Ureter (tissue), 1 donor: ENCODE measurements at regions not wholly inside any gene's neighbourhood (a gene's known extent, or its start where the extent isn't known, plus 50 kb on each side); places are given as distances from the start of the nearest gene placed in this dataset.
"Not testable (repeated sequence)": the region's sequence is repeated elsewhere in the genome, so short reads cannot be mapped to it uniquely, and the experiment has no call there.

Experiments
- DNase-seq: peaks from one replicate; pipeline ENCODE4 v3.0.0-alpha.2; 2020; ENCODE audit warnings: low spot score
- donor health status: DM: yes; HTN: yes; CAD: no.

DNA sequence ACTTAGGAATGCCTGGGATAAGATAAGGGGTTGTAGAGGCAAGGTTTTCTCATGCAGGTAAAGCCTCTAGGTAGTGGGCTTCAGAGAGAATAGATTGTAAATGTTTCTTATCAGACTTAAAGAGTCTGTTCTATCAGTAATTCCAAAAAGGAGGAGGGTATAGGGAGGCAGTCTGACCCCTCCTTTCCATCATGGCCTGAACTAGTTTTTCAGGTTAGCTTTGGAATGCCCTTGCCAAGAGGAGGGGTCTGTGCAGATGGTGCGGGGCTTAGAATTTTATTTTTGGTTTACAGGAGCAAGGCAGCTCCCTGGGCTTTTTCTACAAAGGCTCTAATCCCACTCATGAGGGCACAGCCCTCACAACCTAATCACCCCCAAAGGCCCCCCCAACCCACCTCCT is 135.0 kb downstream of the B3GNT2 start:
- no peak for DNase-seq

DNA sequence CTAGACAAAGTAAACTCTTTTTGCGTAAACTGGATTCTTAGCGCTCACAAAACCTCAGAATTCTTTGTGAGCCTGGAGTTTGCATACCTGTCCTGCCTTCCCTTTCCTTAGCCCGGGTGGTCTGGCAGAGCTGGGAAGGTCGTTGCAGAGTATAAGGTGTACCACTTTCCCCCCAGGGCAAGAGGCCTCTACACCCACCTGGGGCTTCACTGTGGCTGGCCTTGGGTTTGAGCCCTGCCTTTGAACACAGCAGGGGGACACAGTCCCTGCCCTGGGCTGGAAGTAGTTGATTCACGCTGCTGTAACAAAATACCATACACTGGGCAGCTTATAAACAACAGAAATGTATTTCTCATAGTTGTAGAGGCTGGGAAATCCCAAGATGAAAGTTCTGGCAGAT is 133.9 kb downstream of the B3GNT2 start:
- DNase-seq: no peak

DNA sequence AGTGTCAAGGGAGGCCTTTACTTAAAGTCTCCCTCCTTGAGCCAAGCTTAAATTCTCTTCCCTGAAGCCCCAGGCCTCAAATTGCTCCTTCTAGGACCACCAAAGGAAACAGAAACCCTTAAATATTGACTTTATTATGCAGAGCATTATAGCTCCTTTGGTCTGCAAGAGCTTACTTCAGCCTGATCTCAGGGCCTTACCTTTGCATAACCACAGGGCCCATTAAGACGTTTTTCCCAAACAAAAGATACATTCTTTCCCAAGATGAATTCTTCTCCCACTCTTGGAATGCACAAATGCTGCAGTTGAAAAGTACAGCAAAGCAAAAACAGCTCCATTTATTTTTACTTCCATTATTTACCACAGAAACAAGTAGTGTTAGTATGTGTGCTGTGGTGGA is 130.8 kb downstream of the B3GNT2 start:
- DNase-seq: no peak

DNA sequence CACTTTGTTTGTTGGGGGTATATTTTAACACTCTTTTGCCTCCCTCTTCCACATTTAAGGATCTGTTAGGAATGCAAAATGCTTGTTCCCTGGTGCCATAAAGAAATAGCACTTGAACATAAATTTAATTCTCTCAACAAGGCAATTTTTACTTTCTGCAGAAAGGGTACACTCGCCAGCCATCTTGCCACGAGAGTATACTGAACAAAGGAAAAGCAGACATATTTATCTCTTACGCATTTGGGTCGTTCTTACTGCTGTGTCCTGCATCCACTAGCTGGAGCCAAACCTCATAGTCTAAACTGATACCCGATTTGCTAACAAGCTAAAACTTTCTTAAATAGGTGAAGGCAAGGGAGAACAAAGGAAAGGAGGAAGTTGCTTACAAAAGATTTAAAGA is 129.5 kb downstream of the B3GNT2 start:
- no peak for DNase-seq

DNA sequence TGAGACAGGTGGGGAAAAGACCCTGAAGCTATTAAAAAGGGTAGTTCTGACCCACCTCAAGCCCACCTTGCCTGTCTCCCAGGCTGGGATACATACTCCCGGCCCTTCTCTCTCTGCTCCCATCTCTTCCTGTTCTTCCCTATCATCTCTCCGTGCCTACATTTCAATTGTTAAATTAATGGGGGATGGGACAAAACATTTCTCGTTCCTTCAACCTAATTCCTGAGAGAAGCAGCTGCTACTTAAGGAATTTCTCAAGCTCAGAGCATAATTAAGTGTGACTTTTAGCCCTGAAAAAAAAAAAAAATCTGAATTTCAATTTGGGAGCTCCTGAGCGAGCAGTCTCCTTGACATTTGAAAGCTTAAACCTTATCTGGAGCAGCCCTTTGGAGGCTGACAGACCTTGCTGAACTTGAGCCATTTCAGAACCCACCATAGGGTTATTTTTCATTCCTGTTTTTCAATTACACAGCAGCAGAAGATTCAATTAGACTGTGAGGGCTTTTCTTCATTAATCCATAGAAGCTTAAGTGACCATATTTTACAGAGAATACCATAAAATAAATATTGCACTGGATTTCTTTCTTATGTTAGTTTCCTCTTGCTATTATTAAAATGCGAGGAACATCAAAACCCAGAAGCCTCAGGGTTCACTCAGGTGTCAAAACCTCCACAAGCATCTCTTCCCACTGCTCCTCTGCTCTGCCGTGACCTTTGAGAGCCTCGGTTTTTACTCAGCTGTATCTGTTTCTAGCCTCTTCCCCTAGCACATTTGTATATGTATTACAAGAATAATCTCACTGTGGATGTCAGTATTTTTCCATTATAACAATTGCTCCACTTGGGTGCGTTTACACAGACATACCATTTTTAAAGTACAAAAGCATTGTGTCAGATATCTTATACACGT is 125.7 kb downstream of the B3GNT2 start:
- no peak for DNase-seq

DNA sequence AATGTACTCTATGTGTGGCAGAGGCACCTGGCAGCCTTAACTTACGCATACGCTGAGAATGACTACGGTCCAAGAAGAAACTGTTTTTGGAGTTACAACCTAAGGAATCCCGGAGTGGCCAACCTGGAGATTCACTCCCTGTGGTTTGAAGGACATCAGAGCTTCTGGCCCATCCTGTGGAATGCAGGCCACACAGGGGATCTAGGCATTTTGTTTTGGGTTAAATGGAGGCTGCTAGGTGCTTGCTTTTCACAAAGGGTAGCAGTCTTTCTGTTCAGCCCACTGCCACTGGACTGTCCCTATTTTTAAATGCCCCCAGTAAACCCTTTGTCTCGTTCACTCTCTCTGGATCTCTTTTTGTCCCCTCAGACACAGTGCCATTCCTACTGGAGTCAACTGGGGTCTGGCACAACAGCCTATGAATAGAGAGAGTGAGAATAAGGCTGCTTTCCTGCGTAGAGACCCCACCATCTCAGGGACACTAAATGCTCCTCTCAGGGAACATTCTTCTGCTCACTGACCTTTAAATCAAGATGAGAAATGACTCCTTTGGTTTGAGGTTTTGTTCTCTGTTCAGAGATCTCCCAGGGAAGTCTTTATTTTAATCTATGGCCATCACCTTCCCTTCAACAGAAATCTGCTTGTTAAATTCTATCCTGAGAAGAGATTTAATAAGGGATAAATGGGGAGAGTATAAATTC is 124.9 kb downstream of the B3GNT2 start:
- no peak for DNase-seq

DNA sequence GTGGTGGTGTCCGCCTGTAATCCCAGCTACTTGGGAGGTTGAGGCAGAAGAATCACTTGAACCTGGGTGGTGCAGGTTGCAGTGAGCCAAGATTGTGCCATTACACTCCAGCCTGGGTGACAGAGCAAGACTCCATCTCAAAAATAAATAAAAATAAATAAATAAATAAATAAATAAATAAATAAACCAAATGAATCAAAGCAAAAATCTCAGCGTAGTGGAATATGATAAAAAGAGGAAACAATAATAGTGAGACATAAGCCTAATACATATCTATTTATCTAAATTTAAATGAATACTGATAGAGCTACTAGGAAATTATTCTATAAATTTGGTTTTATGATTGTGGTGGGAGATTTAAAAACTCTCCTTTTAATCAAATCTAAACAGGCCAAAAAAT is 124.2 kb downstream of the B3GNT2 start:
- not testable (repeated sequence) for DNase-seq

DNA sequence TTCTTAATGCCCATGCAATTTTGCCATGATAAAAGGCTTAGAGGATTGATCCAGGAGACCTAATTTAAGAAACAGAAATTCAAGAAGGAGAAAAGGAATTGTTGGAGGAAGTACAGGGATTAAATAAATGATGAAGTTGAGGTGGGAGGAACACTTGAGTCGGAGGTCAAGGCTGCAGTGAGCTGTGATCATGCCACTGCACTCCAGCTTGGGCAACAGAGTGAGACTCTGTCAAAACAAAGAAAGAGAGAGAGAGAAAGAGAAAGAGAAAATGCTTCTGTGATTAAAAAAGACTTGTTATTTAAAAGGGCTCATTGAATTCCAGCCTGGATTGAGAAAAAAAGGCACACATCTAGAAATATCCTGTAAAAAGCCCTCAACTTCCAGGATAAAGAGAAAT is 123.2 kb downstream of the B3GNT2 start:
- no peak for DNase-seq

DNA sequence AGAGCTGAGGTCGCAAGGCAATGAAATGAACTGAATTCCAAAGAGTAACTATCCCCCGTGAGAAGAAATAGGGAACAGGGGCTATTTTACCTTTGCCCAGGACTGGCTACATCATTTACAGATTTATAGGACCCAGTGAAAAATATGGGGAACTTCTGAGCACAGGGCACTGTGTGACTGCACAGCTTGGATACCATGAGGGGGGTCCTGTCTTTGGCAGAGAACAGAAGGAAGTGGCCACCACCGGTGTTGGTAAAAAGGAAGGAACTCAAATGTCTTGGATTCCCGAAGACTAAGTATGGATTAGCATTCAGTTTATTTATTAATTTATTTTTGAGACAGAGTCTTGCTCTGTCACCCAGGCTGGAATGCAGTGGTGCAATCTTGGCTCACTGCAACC is 119.6 kb downstream of the B3GNT2 start:
- no peak for DNase-seq

DNA sequence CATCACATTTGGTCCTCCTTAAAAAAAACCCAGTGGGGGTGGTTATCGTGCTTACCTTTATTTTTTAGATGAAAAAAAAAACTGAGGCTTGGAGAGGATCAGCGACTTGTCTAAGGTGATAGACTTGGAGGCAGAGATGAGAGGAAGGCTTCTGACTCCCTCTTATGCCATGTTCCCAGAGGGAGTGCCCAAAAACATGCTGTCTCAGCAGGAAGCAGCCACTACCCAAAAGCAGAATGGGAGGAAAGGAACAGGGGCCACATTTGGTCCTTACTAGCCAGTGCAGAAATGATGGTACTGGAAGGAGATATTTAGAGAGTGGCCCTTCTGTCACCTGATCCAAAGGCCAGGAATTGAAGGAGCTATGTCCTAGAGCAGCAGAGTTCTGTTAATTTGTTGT is 118.4 kb downstream of the B3GNT2 start:
- no peak for DNase-seq

DNA sequence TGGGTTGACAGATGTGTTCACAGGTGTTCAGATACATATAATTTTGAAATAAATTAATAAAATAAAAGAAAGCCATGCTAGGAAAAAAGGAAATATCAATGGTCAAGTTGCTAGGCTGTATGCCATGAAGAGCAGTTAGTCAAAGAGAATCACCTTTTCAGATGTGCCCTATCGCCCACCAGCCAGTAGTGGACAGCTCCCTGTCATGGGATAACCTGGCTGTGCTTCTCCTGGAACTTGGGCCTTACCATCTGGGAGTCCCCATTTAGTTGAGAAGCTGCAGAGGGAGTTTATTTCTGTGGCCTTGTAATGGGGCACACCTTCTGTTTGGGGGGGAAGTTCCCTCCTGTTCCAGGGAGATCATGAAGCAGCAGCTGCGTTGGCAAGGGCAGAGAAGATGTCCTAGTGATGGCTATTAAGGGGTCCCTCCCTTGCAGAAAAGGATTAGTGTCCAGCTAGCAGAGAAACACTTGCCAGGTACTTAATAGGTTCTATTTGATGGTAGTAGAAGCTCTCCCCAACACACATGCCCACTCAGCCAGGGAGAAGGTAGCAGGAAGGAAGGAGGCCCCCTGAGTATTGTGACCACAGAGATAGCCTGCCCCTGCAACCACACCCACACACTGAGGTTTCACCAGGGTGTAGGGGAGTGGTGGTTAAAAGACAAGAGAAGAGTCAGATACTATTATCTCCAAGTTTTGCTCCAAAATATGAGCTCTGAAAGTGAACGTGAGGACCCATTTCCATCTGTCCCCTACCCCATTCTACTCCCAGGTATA is 117.7 kb downstream of the B3GNT2 start:
- no peak for DNase-seq

DNA sequence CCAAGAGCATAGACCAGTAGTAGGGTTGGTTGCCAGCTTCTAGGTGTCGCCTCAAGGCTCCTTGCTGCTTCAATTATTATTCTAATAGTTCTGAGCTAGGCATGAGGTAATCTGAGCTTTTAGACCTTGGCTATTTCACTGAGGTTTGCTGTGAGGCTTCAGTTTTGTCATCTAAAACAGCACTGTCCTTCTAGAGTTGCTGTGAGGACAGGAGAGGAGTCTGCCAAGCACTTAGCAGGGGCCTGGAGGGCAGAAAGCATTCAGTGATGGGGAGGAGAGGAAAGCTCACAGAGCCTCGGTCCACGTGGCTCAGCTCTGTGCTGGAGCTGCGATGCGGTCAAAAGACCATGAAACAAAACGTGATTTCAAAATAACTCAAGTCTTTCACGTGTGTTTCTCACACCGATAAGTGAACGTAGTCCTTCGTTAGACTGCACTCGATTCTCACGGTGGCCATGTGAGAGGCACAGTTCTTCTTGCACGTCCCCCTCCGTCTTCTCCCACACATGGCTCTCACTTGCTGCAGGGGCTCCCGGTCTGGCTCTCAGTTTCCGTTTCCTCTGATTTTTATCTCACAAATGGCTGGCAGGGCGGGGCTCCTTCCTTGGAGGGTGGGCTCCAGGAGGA is 113.7 kb downstream of the B3GNT2 start:
- DNase-seq: no peak

DNA sequence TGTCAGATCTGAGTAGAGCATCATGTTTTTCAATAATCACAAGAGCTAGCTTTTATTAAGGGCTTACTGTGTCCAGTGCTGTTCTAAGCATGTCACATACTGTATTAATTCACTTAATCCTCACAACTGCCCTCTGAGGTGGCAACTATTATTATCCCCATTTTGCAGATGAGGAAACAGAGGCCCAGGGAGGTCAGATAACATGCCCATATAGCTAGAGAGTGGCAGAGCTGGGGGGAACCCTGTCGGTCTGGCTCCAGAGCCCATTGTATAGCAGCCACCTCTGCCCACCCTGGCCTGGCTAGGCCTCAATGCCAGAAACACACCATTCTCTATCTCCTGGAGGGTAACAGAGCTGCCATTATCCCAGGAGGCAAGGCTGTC is 113.2 kb downstream of the B3GNT2 start:
- no peak for DNase-seq

DNA sequence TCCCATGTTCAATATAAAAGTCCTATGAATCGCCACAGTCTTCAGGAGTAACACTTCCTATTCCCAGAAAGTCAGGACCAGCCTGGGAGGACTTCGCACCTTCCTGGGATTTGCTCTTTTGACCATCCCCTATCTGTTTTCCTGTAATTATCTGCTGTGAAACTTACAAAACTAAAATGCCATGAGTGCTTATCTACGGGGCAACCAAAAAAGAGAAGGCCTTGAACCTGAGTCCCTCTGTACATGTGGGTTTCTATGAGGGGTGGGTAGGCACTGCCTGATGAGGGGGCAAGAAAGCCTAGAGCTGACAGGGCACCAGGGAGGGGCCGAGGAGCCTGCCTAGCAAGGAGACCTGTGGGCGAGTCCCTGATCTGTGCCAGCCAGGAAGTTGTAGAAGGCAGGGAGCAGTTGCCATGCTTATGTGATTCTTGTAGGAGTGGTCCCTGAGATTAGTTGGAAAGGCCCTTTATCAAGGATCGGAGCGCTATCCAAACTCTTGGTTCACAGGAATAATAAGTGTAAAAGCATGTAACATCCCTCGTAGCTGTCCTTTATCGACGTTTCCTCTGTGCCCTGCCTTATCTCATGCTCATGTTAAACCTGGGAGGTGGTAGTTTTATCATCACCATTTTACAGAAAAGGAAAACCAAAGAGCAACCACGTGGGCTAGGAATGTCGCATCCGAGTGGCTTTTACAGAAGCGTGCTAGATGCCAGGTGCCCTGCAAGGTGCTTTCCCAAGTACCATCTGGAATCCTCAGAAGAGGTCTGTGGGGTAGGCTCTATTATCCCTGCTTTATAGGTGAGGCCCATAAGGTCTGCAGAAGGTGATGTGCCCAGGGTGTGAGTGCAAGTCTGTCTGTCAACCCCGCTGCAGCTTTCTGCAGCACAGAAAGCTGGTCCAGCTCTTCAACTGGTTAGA is 111.8 kb downstream of the B3GNT2 start:
- peak; percentile 58 for DNase-seq

DNA sequence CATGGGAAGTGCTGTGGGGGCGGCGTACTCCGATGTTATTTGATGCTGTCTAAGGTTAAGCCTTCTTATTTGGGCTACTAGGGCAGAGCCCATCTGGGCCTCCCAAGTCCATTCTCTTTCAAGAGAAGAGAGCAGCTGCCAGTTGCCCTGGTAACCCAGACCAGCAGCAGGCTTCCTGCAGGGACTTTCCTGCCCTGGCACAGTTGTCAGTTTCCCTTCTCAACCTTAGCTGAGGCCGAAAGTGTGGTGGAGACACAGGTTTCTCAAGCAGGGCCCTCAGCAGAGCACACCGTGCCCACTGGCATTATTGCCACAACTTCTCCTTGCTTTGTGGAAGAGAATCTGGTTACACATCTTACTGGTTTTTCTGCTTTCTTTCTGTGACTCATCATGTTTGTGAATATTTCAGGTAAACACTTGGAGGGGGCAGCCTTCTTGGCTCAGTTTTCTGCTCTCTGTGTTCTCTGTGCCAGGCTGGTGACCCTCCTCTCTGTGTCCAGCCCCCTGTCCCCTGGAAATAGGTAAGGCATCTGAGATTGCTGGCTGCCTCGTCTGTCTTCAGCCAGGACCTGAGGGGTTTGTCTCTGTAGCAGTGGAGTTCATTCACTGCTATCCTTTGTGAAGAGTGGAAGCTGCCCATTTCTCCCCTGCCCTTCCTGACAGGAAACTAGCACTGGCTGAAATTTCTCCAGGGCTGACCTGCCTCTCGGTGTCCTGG is 111.0 kb downstream of the B3GNT2 start:
- peak; percentile 79 for DNase-seq

DNA sequence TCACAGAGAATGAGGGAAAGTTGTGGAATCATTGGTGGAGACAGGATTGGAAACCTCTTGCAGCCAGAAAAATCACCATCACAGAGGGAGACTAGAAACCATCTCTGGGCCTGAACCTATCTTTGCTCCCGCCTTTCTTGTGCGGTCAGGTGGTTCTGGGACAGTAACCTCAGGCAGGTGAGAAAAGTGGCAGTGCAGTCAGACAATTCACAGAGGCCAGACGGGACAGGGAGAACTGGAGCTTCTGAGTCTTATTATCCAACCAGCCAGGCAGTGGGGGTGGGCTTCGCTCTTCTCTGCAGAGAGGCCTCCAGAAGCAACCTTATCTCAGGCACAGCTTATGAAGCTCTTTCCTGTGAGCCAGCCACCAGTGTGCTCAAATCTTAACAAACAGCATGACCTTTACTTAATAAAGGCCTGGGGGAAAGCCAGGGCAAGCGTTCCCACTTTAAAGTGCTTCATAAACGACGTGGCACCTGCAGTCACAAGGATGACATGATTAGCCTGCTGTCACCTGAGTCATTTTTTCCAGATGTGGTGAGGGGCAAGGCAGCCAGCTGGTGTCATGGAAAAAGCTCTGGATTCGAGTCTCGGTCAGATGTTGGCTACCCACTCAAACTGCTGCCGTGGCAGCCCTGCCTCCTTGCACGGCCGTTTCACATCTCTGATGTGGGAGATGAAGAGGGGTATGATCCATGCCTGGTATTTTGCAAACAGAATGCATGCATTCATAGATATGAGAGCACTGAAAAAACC is 109.7 kb downstream of the B3GNT2 start:
- DNase-seq: no peak

DNA sequence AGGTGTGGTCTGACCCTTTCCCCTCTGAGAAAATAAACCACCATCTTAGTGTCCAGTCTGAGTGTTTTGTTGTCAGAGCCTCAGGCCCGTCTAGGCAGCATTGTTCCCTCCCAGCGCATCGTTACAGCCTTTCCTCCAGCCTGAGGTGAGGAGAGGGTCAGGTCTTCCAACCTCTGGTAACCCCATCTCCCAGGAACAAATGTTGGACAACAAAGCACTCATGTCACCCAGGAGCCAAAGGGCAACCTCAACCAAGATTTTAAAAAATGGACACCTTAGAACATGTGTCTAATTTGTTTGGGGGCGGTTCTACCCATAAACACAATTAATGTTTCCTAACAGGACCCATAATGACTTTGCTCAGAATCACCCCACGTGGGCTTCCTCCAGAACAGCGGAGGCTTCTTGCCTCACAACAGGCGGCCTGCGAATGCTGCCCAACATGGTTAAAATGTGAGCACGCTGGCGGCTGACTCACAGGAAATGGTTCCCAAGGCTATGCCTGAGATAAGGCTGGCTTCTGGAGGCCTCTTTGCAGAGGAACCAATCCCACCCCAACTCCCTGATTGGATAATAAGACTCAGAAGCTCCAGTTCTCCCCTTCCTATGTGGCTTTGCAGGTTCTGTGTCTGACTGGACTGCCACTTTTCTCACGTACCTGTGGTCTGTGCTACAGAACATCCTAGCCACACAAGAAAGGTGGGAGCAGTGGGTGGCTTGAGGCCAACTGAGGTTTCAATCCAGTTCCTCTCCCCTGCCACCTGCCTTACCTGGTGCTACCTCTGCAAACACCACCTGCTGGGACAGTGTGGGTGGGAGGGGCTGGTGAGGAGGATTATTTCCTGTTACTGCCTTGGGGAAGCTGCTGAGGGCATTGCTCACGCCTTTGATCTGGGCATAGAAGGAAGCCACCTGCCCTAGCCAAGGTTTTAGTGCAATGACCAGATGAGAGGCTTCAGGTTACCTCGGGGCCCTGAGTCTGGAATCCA is 108.8 kb downstream of the B3GNT2 start:
- DNase-seq: peak; percentile 73

DNA sequence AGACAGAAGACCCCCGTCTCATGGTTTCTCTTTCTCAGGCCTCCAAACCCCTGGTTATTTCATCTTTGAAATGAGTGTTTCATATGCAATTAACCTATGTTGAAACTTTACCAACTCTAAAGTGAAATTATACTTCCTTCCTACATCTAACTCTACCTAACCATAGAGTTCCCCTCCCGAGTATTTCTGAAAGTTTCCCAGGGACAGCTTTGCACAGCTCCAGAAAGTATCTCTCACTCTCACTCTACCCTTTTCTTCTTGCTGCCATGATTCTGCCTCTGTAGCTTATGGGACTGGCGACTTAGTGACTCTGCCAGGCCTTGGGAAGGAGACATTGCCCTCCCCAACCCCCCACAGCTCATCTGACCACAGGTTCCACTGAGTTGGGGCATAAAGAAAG is 107.9 kb downstream of the B3GNT2 start:
- no peak for DNase-seq
